Islet of Langerhans (tissue), 1 donor: ENCODE measurements at regions not wholly inside any gene's neighbourhood (a gene's known extent, or its start where the extent isn't known, plus 50 kb on each side); places are given as distances from the start of the nearest gene placed in this dataset.

Experiments
- FAIRE-seq: peaks from one replicate; lab custom pipeline; 2011; peaks lifted over from hg19 to GRCh38; lab: Jason Lieb, UNC

DNA sequence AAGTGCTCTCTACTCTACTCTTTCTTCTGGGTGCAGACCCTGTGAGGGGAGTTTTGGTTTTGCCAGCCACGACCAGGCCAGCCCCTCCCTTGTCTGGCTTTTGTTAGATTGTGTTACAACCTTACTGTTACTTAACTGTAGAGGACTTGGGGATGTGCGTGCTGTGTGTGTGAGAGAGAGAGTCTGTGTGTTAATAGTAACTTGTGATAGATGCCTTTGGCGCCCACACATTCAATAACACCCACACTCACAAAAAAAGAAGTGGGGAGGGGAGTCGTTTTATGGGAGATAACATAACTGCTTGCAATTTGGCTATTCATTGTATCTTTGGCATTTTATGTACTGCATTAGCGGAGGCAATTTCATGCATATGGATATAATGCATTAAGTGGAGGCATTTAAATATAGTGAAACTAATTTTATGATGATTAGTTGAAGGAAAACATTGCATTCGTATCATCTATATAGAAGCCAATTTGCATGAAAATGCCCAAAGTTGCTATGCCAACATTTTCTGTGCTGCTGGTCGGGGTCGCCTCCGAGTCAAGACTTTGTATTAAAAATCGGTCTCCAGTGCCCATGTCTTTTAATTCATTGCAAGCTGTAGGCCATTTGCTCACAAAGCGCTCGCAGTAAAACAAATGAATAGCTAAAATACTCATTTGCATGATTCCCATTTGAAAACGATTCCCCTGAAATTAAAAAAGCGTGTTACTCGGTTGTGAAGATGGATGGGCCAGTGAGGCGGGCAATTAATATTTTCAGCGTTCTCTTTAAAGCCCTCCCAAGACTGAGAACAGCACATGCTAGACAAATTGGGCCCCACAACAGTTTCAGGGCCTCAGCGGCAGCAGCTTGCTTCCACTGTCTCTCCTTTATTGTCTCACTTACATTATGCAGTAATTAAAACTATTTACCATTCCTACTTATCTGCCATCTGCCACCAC lies 158.5 kb upstream of the SMAD3 start:
- FAIRE-seq = no peak

DNA sequence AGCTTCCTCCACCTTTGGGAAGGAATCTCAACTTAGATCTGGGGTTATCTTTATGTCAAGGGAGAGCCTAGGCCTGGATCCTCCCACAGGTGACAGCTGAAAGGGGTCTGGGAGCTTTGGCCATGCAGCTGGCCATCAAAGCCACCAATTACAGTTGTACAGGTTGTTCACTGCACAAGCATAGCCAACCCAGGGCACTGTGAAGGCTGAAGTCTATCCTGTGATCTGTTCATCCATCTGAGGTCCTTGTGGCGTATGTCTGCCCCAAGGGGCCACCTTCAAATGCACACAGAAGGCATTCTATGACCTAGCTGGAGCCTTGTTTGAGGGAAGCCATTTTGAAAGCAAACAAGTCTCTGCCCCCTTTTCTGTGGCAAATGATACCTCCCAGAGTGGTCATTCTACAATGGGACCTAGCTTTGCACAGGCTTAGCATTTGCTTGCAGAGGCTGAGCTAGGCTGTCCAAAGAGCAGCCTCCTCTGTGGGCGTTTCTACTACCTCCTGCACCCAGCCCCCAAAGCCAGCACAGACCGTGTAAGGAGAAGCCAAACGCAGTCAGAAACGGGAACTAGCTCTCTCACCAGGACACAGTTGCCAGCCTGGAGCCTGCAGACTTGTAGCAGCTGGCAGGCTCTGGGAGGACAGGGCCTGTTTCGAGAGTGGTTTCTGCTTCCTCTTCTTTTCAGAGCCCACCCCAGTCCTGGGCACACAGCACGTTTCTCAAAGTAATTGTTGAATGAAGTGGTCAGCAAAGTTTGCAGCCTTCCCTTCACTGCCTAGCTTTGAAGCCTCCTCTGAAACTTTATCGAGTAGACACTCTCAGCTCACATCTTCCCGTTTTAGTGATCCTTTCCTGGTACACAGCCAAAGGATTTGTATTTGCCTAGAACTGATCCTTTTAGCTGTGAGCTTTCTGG lies 157.3 kb upstream of the SMAD3 start:
- FAIRE-seq = no peak

DNA sequence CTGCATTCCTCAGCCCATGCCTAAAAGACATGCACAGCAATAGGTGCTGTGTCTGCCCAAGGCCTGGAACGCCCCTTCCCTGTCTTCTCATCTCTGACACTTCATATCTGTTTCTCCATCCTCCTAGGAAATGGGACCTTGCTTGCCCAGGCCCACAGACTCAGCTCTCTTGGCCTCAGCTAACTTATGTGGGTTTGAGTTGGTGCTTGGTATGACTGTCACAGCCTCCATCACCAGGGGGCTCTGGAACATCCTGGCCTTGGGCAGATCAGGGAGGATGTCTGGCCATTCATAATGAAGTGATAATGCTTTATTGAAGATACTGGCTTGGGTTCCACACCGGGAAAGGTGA lies 156.7 kb upstream of the SMAD3 start:
- no peak for FAIRE-seq

DNA sequence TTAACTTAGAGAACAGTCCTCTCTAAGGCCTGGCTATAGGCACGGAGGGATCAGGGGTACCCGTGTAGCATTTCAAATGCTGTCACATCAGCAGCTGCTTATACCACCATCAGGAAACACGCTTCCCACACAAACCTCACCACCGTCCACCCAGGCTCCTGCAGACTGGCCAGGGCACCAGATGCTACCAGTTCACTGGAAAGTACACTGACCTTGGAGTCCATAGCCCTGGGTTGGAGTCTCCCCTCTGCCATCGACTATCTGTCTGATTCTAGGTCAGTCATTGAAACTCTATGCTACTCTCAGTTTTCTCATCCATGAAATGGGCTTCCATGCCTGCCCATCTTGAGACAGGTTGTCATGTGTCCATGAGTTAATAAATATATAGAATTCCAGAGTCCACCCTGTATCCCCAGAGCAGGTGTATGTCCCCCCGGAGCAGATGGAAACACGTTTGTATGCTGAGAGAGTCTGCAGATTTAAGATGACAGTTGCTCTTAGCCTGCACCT lies 156.0 kb upstream of the SMAD3 start:
- FAIRE-seq = no peak

DNA sequence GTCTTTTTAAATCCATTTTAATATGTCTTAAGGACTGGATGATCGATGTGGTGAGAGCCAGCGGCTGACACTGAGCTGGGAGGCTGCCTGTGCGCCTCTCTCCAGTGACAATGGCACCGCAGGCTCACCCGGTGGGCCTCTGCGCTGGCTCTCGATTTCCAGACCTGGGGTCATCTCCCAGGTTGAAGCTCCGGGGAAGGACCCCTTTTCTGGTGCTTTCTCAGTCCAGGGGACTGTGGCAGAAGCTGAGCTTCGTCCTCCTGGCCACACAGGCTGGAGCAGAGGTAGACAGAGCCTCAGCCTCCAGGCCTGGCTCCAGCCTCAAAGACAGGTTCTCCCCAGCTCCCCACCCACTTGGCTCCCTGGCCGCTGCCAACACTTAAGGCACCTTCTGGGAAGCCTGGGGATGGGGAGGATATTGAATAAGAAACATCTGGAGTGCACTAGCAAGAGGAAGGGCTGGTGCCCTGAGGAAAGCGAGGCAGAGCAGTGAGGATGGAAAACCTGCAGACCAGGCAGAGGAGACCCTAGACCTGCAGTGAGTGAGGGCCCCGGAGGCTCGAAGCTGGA lies 154.2 kb upstream of the SMAD3 start:
- no peak for FAIRE-seq

DNA sequence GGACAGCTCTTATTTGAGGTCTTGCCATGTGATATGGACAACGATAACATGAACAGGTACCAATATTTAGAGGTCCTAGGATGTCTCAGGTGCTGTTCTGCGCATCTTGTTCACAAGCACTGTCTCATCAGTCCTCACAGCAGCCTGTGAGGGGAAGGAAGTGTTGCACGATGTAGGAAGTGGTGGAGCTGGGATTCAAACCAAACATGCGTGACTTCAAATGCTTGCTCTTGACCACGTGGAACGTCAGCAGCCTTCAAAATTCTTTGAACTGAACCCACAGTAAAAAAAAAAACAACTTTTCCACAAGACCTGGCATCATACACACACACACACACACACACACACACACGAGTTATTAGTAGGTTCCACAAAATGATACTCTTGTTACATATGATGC lies 153.4 kb upstream of the SMAD3 start:
- no peak for FAIRE-seq

DNA sequence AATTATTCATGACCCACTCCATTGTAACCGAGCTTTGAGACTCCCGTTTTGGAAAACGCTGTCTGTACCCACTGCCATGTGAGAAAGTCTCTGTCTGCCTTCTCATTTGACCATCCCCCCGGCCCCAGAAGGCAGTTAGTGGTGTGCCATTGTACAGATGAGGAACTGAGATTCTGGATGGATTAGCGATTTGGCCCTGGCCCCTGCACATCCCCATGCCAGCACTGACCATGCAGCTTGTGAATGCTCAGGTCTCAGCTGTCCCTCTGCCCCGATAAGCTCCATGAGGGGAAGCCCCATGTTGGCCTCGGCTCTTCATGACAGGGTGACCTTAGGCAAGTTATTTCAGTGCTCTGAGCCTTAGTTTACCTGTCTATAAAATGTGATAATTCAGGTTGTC lies 153.0 kb upstream of the SMAD3 start:
- no peak for FAIRE-seq

DNA sequence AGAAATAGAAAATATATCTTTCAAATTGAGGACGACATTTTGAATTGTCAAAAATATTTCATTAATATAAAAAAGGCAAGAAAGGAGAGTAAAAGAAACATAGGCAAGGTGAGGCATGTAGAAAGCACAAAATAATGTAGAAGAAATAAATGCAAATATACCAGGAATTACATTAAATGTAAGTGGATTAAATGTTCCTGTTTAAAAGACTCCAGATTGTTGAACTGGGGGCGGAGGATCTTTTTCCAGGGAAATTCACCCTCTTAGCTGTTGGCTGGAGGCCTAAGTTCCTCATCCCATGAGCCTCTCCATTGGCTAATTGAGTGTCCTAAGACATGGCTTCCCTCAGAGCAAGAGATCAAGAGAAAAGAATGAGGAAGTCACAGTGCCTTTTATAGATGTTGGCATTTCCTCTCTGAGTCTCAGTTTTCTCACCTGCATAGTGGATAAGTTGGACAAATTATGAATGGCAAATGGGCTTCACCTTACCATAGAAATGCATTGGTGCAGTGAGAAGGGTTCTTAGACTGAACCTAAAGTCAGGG lies 147.4 kb upstream of the SMAD3 start:
- FAIRE-seq = no peak

DNA sequence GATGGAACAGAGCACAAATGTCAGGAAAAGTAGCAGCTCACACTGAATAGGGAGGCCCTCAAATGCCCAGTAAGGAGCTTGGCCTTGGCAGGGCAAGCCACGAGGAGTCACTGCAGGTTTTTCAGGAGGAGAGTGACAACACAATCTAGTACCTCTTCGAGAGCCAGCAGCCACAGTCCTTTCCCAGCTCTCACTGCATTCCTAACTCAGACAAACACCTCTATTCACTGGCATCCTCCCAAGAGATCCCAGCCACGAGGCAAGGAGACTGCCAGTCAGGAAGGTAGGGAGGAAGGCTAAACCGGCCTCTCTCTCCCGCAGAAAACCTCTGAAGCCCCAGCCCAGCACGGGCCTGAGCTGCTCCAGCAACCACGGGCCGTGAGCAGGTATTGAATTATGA lies 146.0 kb upstream of the SMAD3 start:
- FAIRE-seq = no peak

DNA sequence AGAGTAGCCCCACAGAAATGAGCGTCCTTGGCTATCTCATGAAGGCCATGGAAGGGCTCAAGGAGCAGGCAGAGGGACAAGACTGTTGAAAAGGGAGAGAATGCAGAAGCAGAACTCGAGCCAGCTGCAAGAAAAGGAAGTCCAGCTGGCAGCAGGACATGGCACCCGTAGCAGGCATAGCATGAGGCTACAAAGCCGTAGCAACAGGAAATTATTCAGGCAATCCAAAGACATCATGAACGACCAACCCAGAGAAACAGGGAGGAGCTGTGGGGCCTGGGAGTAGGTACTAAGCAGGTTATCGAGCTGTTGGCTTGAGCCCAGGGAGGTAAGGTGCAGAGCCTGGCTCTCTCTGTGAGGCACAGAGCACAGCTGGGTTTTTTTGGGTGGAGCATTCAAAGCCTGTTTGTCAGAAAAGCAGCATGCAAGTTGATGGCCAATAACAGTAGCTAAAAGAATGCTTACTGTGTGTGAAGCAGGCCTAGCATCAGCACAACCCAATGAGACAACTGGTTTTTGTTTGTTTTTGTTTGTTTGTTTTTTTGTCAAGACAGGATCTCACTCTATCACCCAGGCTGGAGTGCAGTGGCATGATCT lies 144.0 kb upstream of the SMAD3 start:
- no peak for FAIRE-seq

DNA sequence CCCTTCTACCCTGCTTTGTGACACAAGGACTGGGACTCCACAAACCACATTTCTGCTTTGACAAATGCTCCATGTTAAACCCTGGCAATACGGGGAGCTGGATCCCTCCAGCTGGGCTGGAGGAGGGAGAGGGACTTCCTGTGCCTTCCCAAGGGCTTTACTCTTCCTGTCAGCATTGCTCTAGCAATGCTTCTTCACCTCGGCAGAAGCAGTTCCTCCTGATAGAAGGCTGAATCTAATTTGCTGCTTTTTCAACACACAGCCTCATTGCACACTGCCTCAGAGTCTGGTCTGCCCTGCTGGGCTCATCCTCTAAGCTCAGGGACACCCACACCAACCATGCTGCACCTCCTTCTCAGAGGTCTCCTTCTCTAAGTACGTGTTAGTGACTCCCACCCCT lies 142.8 kb upstream of the SMAD3 start:
- FAIRE-seq = no peak

DNA sequence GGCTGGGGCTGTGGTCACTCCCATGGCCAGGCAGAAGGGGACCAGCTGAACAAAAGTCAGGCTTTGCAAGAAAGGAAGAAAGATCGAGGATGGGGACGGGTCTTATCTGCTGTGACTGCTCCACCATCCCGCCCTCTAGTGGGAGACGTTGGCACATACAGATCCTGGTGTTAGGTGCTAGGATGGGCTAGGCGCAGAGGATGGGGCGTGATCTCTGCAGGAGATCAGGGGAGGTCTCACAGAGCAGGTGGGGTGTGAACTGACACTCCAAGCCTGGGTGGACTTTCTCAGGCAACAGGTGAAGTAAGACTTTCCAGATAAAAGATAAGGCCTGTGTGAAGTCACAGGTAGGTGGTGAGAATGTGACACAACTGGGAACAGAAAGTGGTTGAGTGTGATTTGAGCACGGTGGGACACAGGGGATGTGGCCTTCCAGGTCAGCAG lies 141.9 kb upstream of the SMAD3 start:
- FAIRE-seq = no peak

DNA sequence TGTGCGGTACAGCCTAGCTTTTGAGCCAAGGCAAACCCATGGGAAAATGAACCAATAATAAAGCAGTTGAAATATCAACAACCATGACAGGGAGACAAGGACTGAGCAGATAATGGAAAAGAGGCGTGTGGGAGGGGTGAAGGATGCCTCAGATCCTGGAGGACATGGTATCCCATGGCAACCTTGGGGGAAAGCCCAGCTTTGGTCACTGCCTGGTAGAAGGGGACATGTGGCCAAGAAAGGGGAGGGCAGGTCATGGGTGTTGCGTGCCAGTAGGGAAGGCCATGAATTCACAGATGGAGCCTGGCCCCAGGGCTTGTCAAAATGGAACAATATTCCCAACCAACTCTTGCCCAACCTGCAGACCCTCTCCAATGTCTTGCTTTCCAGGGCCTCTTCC lies 140.5 kb upstream of the SMAD3 start:
- FAIRE-seq = no peak

DNA sequence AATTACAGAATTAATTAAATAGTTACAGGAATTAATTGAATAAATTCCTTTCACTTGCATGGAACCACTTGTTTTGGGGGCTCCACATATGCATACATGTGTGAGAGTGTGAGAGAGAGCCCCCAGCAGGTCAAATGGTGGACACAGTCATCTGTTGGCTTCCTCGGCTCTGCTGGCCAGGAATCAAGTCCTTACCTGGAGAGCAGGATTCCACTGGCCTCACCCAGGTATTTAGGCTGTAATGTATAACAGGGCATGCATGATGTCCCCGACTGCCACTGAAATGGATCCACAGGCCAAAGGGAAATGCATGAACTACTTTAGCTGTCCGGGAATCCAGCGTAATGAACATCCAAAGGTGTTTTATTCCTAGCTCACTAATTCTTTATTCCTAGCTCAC lies 139.7 kb upstream of the SMAD3 start:
- FAIRE-seq = no peak

DNA sequence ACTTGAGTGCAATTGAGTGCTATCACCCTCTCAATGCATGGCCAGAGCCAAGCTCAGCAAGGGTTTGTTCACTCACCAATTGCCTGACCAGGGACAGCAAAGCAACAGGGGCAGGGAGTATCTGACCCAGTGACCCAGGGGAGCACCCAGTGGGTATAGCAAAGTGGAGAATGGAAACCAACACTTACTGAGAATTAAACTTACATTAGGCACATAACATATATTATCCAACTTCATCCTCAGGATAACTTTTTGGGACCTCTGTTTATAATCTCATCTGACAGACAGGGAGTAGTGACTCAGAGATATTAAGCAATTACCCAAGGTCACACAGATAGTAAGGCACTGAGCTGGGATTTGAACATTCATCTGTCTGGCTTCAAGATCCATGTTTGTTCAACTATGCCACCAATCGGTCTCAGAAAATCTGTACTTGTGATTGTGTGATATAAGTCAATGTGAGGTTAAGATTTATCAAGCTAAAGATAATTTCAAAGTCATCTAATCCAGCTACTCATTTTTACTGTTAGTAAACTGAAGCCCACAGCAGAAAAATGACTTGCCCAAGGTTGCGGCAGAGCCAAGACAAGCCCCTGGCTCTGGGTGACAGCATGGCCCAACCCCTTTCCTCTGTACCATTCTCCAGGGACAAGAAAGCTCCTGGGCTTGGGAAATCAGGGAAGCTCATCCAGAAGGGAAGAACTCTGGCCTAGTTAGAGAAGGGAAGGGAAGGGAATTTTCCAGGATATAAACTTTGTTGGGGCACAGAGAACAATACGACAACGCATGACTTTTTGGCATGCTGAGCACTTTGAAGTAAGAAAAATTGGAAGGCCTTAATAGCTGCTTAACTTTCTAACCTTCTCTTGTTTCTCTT lies 138.0 kb upstream of the SMAD3 start:
- no peak for FAIRE-seq

DNA sequence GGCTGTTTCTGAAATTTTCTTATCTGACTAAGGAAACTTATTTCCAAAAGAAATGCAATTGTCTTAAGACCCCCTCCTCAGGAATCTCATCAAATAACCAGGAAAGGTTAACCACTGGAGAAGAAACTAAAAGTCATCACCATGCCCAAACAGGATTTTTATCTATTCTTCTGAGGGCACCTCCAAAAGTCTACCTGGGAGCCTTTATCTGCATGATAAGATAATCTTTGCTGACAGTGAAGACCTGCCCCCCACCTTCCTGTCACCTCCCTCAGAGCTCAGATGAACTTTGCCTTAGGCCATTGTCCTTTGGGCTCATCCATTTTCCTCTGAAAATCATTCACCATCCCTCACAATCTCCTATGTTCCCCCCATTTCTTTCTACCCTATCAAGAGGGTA lies 137.3 kb upstream of the SMAD3 start:
- no peak for FAIRE-seq

DNA sequence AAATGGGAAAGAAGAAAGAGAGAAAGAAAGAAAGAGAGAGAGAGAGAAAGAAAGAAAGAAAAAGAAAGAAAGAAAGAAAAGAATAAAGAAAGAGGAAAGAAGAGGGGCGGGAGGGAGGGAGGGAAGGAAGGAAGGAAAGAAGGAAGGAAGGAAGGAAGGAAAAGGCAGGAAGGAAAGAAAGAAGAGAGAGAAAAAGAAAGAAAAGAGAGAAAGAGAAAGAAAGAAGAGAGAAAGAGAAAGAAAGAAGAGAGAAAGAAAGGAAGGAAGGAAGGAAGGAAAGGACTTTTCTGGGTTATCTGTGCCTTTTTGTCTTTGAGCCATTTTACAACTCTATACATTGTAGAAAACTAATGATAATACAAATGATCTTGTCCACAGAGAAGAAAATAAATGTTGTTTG lies 136.6 kb upstream of the SMAD3 start:
- FAIRE-seq = no peak

DNA sequence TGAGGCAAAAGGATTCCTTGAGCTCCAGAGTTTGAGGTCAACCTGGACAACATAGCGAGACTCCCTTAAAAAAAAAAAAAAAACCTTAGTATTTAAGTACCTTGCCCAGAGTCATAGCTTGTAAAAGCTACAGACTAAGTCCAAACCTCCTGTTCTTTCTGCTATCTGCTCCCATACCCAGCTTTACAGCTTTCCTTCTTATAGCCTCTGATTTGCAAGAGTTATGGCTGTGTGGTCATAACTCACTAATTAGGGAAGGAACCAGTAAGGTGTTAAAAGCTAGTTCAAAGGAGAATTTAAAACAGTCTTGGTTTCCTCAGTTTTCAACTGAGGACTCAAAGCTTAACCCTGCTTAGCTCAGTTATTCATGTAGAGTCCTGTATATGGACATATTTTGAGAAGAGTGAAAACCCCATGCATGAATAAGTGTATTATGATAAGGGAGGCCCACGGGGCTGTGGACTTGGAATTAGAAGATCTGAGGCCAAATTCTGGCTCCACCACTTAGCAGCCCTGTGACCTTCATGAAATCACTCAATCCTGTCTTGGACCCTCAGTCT lies 135.5 kb upstream of the SMAD3 start:
- FAIRE-seq = no peak

DNA sequence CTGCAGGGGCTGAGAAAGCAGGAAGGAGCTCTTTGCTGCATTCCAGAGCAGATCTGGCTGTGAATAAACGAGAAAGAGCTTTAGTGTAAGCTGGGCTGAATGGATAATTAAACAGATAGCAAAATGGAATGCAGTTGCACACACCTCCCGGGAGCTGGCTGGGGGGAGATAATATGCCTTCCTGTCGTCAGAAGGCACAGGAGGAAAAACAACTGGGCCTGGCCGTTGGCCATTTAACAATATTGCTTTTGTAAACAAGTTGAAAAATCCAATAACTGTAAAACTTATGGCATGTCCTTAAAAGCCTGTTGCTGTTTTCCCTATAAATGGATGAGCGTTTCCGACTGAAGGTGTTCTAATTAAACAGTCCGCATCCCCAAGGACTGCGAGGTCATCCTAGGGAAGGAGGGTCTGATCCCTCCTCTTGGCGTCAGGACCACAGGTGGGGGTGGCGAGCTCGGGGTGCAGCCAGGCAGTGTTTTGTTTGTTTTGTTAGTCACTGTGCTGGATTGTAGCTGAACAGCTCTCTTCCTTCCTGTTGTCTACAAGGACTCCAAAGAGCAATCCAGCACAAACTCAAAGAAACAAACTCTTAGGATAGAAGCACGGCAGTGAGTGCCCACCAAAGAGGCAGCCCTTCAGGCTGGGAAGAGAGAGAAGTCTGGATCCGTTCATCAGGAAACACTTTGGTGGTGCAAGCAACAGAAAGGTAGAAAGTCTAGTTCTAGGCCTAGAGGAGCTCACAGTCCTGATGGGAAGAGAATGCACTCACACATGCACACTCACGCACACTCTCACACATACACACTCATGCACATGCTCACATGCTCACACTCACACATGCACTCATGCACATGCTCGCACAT lies 133.4 kb upstream of the SMAD3 start:
- no peak for FAIRE-seq

DNA sequence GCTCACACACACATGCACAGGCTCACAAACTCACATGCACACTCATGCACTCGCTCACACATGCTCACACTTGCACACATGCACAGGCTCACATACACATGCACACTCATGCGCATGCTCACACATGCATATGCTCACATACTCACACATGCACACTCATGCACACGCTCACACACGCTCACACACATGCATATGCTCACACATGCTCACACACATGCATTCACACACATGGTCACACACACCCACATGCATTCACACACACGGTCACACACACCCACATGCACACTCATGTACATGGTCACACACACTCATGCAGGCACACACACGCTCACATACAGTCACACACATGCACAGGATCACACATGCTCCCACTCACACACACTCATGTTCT lies 132.8 kb upstream of the SMAD3 start:
- no peak for FAIRE-seq
